ENCODE measurements at regions not wholly inside any gene's neighbourhood (a gene's known extent, or its start where the extent isn't known, plus 50 kb on each side); places are given as distances from the start of the nearest gene placed in this dataset.

DNA sequence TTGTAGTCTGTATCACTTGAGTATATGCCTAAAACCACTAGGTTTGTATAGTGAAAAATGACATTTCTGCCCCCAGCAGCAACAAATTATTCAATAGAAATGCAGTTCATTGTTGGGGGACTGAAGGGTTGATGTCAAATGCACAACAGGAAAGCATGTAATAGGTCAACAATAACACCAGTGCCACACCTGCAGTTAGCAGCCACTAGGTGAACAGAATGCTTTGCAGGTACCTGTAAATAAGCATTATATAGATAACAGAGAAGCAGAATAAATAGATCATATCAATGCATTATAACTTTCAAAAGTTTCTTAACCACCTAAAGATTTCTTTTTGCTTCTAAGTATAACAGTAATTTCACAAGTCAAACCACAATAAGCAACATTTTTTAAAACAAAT, 435.9 kb upstream of the DMAC1 start:
- TF ChIP-seq, protein P1, sequence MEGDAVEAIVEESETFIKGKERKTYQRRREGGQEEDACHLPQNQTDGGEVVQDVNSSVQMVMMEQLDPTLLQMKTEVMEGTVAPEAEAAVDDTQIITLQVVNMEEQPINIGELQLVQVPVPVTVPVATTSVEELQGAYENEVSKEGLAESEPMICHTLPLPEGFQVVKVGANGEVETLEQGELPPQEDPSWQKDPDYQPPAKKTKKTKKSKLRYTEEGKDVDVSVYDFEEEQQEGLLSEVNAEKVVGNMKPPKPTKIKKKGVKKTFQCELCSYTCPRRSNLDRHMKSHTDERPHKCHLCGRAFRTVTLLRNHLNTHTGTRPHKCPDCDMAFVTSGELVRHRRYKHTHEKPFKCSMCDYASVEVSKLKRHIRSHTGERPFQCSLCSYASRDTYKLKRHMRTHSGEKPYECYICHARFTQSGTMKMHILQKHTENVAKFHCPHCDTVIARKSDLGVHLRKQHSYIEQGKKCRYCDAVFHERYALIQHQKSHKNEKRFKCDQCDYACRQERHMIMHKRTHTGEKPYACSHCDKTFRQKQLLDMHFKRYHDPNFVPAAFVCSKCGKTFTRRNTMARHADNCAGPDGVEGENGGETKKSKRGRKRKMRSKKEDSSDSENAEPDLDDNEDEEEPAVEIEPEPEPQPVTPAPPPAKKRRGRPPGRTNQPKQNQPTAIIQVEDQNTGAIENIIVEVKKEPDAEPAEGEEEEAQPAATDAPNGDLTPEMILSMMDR (IDR thresholded peaks at IDR 0.05): no peak
- TF ChIP-seq EP300 (IDR thresholded peaks at IDR 0.05): no peak
- no peak for TF ChIP-seq POLR2A (IDR thresholded peaks at IDR 0.05)

Measured in gastroesophageal sphincter (tissue), 3 donors.